Esophagus squamous epithelium (tissue), 4 donors: ENCODE measurements at regions not wholly inside any gene's neighbourhood (a gene's known extent, or its start where the extent isn't known, plus 50 kb on each side); places are given as distances from the start of the nearest gene placed in this dataset.

ENCODE experiments used
- CTCF ChIP-seq, 6 experiments: fragments of 450-650 bp in 4 of 6; fragments of 200-600 bp in 2 of 6; sonication (generic) in 2 of 6; IDR thresholded peaks; one replicate each; pipeline ENCODE4 v1.5.1; 2016 to 2019; ENCODE audit warnings: antibody characterized with exemption in 6 of 6, mild to moderate bottlenecking in 4 of 6, moderate library complexity in 4 of 6
- POLR2A ChIP-seq, 4 donors: fragments of 450-650 bp; IDR thresholded peaks; one replicate each; pipeline ENCODE4 v1.6.1; 2017; ENCODE audit warnings: antibody characterized with exemption in 4 of 4, mild to moderate bottlenecking in 4 of 4, moderate library complexity in 3 of 4

- TF ChIP-seq CTCF (IDR thresholded peaks at IDR 0.05) (no peak), POLR2A (IDR thresholded peaks at IDR 0.05) (no peak)
Measured at GRCh38 chr2:128624956-128625355, 306.3 kb upstream of the HS6ST1 start.
